GOT3 (cell line): ENCODE measurements at regions not wholly inside any gene's neighbourhood (a gene's known extent, or its start where the extent isn't known, plus 50 kb on each side); places are given as distances from the start of the nearest gene placed in this dataset.
"Not testable (repeated sequence)": the region's sequence is repeated elsewhere in the genome, so short reads cannot be mapped to it uniquely, and the experiment has no call there.

ENCODE experiments used
- DNase-seq: peaks from one replicate; lab custom pipeline; 2025; ENCODE audit warnings: mixed read lengths; lab: John Stamatoyannopoulos, UW

GRCh38 chr7:12985752-12986151 lies 298.3 kb downstream of the ARL4A start:
- DNase-seq = no peak

GRCh38 chr7:12987238-12987637 lies 299.8 kb downstream of the ARL4A start:
- no peak for DNase-seq

GRCh38 chr7:12990440-12990839 lies 303.0 kb downstream of the ARL4A start:
- no peak for DNase-seq

- no peak for DNase-seq
Measured at GRCh38 chr7:12993025-12993424, 305.6 kb downstream of the ARL4A start.

GRCh38 chr7:12995912-12996469 lies 308.6 kb downstream of the ARL4A start:
- no peak for DNase-seq

- no peak for DNase-seq
Measured at GRCh38 chr7:13007331-13007730, 319.9 kb downstream of the ARL4A start.

GRCh38 chr7:13009517-13009916 lies 322.1 kb downstream of the ARL4A start:
- no peak for DNase-seq

GRCh38 chr7:13014011-13014410 lies 326.6 kb downstream of the ARL4A start:
- no peak for DNase-seq

- DNase-seq = no peak
Measured at GRCh38 chr7:13016036-13016581, 328.7 kb downstream of the ARL4A start.

- no peak for DNase-seq
Measured at GRCh38 chr7:13016592-13017332, 329.3 kb downstream of the ARL4A start.

GRCh38 chr7:13017333-13017857 lies 330.0 kb downstream of the ARL4A start:
- DNase-seq = no peak

GRCh38 chr7:13017881-13018280 lies 330.4 kb downstream of the ARL4A start:
- no peak for DNase-seq

- DNase-seq = no peak
Measured at GRCh38 chr7:13021566-13022300, 334.3 kb downstream of the ARL4A start.

- no peak for DNase-seq
Measured at GRCh38 chr7:13024121-13024674, 336.8 kb downstream of the ARL4A start.

GRCh38 chr7:13025043-13025442 lies 337.6 kb downstream of the ARL4A start:
- DNase-seq = not testable (repeated sequence)

GRCh38 chr7:13027321-13027720 lies 339.9 kb downstream of the ARL4A start:
- DNase-seq = no peak

- DNase-seq = no peak
Measured at GRCh38 chr7:13028036-13028824, 340.8 kb downstream of the ARL4A start.

- no peak for DNase-seq
Measured at GRCh38 chr7:13028825-13029099, 341.3 kb downstream of the ARL4A start.

- DNase-seq = no peak
Measured at GRCh38 chr7:13031468-13031867, 344.0 kb downstream of the ARL4A start.

GRCh38 chr7:13032084-13032483 lies 344.7 kb downstream of the ARL4A start:
- no peak for DNase-seq

- no peak for DNase-seq
Measured at GRCh38 chr7:13032576-13032975, 345.1 kb downstream of the ARL4A start.

- no peak for DNase-seq
Measured at GRCh38 chr7:13034693-13035092, 347.3 kb downstream of the ARL4A start.
